ENCODE measurements at regions not wholly inside any gene's neighbourhood (a gene's known extent, or its start where the extent isn't known, plus 50 kb on each side); places are given as distances from the start of the nearest gene placed in this dataset.

GRCh38 chr5:92581249-92581648, 999.8 kb downstream of the NR2F1-AS1 start:
- TF ChIP-seq, protein P1, sequence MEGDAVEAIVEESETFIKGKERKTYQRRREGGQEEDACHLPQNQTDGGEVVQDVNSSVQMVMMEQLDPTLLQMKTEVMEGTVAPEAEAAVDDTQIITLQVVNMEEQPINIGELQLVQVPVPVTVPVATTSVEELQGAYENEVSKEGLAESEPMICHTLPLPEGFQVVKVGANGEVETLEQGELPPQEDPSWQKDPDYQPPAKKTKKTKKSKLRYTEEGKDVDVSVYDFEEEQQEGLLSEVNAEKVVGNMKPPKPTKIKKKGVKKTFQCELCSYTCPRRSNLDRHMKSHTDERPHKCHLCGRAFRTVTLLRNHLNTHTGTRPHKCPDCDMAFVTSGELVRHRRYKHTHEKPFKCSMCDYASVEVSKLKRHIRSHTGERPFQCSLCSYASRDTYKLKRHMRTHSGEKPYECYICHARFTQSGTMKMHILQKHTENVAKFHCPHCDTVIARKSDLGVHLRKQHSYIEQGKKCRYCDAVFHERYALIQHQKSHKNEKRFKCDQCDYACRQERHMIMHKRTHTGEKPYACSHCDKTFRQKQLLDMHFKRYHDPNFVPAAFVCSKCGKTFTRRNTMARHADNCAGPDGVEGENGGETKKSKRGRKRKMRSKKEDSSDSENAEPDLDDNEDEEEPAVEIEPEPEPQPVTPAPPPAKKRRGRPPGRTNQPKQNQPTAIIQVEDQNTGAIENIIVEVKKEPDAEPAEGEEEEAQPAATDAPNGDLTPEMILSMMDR (conservative IDR thresholded peaks at IDR 0.05; ENCODE audit: low read length), result no peak
- TF ChIP-seq EZH2phosphoT487 (IDR thresholded peaks at IDR 0.05; ENCODE audit: borderline replicate concordance), result no peak

Measured in Loucy (cell line).